GM12891 (cell line): ENCODE measurements at regions not wholly inside any gene's neighbourhood (a gene's known extent, or its start where the extent isn't known, plus 50 kb on each side); places are given as distances from the start of the nearest gene placed in this dataset.

Experiments
- POLR2A ChIP-seq: IDR thresholded peaks from 2 replicates; pipeline ENCODE4 v1.6.1; 2011; ENCODE audit warnings: low read depth, low read length, control low read depth
- SPI1 ChIP-seq: IDR thresholded peaks from 2 replicates; pipeline ENCODE4 v1.6.1; 2011; ENCODE audit warnings: low read depth, low read length, control low read depth
- TAF1 ChIP-seq: IDR thresholded peaks from 2 replicates; pipeline ENCODE4 v1.6.1; 2011; ENCODE audit warnings: low read depth, low read length, control low read depth

- no peak for TF ChIP-seq TAF1
- no peak for TF ChIP-seq POLR2A
- TF ChIP-seq SPI1 = no peak
These were observed 1476.9 kb downstream of the ARAP2 start for GRCh38 chr4:34767407-34767806.
